NCI-H2196 (cell line): ENCODE measurements at regions not wholly inside any gene's neighbourhood (a gene's known extent, or its start where the extent isn't known, plus 50 kb on each side); places are given as distances from the start of the nearest gene placed in this dataset.

Experiments used
- DNase-seq: peaks from one replicate; lab custom pipeline; 2025; ENCODE audit not compliant: unreplicated experiment; lab: John Stamatoyannopoulos, UW

- no peak for DNase-seq
These were observed 533.2 kb upstream of the TNP1 start for GRCh38 chr2:217392930-217393584.

- peak; percentile 52 for DNase-seq
These were observed 528.0 kb upstream of the TNP1 start for GRCh38 chr2:217387776-217388387.

GRCh38 chr2:217386041-217386440 lies 526.2 kb upstream of the TNP1 start:
- no peak for DNase-seq

GRCh38 chr2:217383620-217384019 lies 523.8 kb upstream of the TNP1 start:
- DNase-seq: no peak

- DNase-seq: no peak
These were observed 522.9 kb upstream of the TNP1 start for GRCh38 chr2:217382794-217383193.

GRCh38 chr2:217379807-217380206 lies 519.9 kb upstream of the TNP1 start:
- no peak for DNase-seq

- no peak for DNase-seq
These were observed 512.9 kb upstream of the TNP1 start for GRCh38 chr2:217372794-217373193.

GRCh38 chr2:217371781-217372213 lies 511.9 kb upstream of the TNP1 start:
- no peak for DNase-seq

- no peak for DNase-seq
These were observed 510.5 kb upstream of the TNP1 start for GRCh38 chr2:217370391-217370790.

GRCh38 chr2:217367464-217367863 lies 507.6 kb upstream of the TNP1 start:
- DNase-seq: no peak

- no peak for DNase-seq
These were observed 507.1 kb upstream of the TNP1 start for GRCh38 chr2:217366966-217367365.

GRCh38 chr2:217366266-217366895 lies 506.5 kb upstream of the TNP1 start:
- no peak for DNase-seq

- DNase-seq: no peak
These were observed 505.8 kb upstream of the TNP1 start for GRCh38 chr2:217365656-217366055.

GRCh38 chr2:217364224-217364623 lies 504.4 kb upstream of the TNP1 start:
- no peak for DNase-seq

GRCh38 chr2:217363470-217363869 lies 503.6 kb upstream of the TNP1 start:
- DNase-seq: no peak

GRCh38 chr2:217362710-217363109 lies 502.8 kb upstream of the TNP1 start:
- DNase-seq: no peak

GRCh38 chr2:217362286-217362685 lies 502.4 kb upstream of the TNP1 start:
- DNase-seq: no peak

GRCh38 chr2:217361483-217361880 lies 501.6 kb upstream of the TNP1 start:
- DNase-seq: no peak

- no peak for DNase-seq
These were observed 501.1 kb upstream of the TNP1 start for GRCh38 chr2:217360781-217361482.

- no peak for DNase-seq
These were observed 500.2 kb upstream of the TNP1 start for GRCh38 chr2:217360111-217360510.

- no peak for DNase-seq
These were observed 498.2 kb upstream of the TNP1 start for GRCh38 chr2:217357886-217358620.
